Thymus (tissue), 11 donors: ENCODE measurements at regions not wholly inside any gene's neighbourhood (a gene's known extent, or its start where the extent isn't known, plus 50 kb on each side); places are given as distances from the start of the nearest gene placed in this dataset.

Experiments used
- DNase-seq, 9 donors: peaks; one replicate each; pipeline ENCODE4 v3.0.0-alpha.2; 2013; ENCODE audit warnings: low spot score in 9 of 9, low read depth in 6 of 9, missing footprints in 1 of 9
- H3K27ac ChIP-seq, 2 donors: one replicate each; pipeline ENCODE4 v1.5.1; 2013; ENCODE audit warnings: control low read depth in 1 of 2, low read depth in 1 of 2, low read length in 1 of 2, mild to moderate bottlenecking in 1 of 2, moderate library complexity in 1 of 2
- H3K27me3 ChIP-seq, 2 donors: one replicate each; pipeline ENCODE4 v1.5.1; 2013; ENCODE audit warnings: low read length in 1 of 2; ENCODE audit not compliant: control insufficient read depth in 2 of 2, insufficient read depth in 1 of 2
- H3K36me3 ChIP-seq, 2 donors: one replicate each; pipeline ENCODE4 v1.5.1; 2013; ENCODE audit warnings: low read length in 1 of 2, mild to moderate bottlenecking in 1 of 2, moderate library complexity in 1 of 2; ENCODE audit not compliant: control insufficient read depth in 2 of 2, insufficient read depth in 2 of 2
- H3K4me1 ChIP-seq, 2 donors: one replicate each; pipeline ENCODE4 v1.5.1; 2013; ENCODE audit warnings: low read length in 2 of 2; ENCODE audit not compliant: control insufficient read depth in 2 of 2, insufficient read depth in 2 of 2
- H3K4me3 ChIP-seq, 2 donors: one replicate each; pipeline ENCODE4 v1.5.1; 2013; ENCODE audit warnings: low read length in 2 of 2, control low read depth in 1 of 2, mild to moderate bottlenecking in 1 of 2
- H3K9me3 ChIP-seq, 2 donors: one replicate each; pipeline ENCODE4 v1.5.1; 2013; ENCODE audit warnings: low read length in 1 of 2, mild to moderate bottlenecking in 1 of 2; ENCODE audit not compliant: control insufficient read depth in 2 of 2, insufficient read depth in 1 of 2
- WGBS: extraction: QIAGEN DNeasy Blood & Tissue Kit; methylation state at CpG from one replicate; pipeline ENCODE4 v1.1.7; 2013; 5-methylcytosine and 5-hydroxymethylcytosine counted together
- donor health status: healthy.

GRCh38 chr2:64704161-64704560 is 50.4 kb upstream of the SERTAD2 start:
- Histone ChIP-seq H3K9me3 (no peaks in the 10 kb centered on the region), H3K4me1 (peaks cover 3 to 6% of the 10 kb centered on the region in 2 donors), H3K27me3 (no peaks in the 10 kb centered on the region), H3K27ac (no peak overlapping the region), H3K36me3 (no peaks in the 10 kb centered on the region), H3K4me3 (no peak overlapping the region)
- 94% methylated on average over 4 of the region's 4 CpGs for WGBS
- DNase-seq: no peak

DNA sequence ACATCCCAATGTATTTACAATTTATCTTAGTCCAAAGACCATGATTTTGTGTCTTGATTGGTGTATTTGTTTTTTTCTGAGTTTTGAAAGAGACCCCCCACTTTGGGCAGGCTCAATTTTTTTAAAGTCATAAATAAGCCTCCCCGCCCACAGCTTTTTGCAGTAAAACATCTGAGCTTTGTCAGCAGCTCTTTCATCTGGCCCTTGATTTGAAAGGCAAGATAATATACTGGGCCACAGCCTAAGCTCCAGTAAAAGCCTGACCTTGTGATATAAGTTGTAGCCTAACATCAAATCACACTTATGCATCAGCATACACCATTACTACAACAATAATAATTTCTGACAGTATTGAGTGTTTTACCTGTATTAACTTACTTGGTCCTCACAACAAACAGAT is 51.3 kb upstream of the SERTAD2 start:
- H3K9me3 ChIP-seq: no peaks in the 10 kb centered on the region
- H3K4me3 ChIP-seq: no peak overlapping the region
- no peak overlapping the region for H3K27ac ChIP-seq
- no peaks in the 10 kb centered on the region for H3K36me3 ChIP-seq
- peaks cover 3 to 8% of the 10 kb centered on the region in 2 donors for H3K4me1 ChIP-seq
- no peaks in the 10 kb centered on the region for H3K27me3 ChIP-seq
- WGBS: 98% methylated on average over 1 of the region's 1 CpG
- DNase-seq: no peak

DNA sequence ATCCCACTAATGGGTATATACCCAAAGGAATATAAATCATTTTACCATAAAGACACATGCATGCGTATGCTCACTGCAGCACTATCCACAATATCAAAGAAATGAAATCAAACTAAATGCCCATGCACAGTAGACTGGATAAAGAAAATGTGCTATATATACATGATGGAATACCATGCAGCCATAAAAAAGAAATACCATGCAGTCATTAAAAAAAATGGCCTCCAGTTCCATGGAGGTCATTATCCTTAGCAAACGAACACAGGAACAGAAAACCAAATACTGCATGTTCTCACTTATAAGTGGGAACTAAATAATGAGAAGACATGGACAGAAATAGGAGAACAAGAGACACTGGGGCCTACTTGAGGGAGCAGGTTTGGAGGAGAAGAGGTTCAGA is 53.6 kb upstream of the SERTAD2 start:
- no peak overlapping the region for H3K4me3 ChIP-seq
- H3K4me1 ChIP-seq: peaks cover 10 to 17% of the 10 kb centered on the region in 2 donors
- H3K27ac ChIP-seq: no peak overlapping the region
- H3K36me3 ChIP-seq: no peaks in the 10 kb centered on the region
- H3K9me3 ChIP-seq: no peaks in the 10 kb centered on the region
- WGBS: 99% methylated on average over 2 of the region's 2 CpGs
- no peaks in the 10 kb centered on the region for H3K27me3 ChIP-seq
- DNase-seq: no peak

DNA sequence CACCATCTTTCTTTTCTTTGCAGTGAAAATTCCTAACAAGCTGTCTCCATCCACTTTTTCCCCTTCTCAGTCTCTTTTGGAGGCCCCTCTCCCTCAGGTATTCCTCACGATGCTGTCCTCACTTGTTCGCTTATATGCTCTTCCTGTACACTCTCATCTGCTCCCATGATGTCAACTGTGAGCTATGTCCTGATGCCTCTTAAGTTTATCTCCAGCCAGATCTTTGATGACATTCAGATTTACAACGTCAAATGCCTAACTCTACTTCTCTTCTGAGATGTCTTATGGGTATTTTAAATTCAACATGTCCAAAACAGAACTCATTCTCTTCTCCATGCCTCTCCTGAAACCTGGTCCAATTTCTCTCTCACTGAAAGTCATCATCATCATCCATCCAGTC is 55.1 kb upstream of the SERTAD2 start:
- H3K4me1 ChIP-seq: peaks cover 10 to 17% of the 10 kb centered on the region in 2 donors
- no peaks in the 10 kb centered on the region for H3K36me3 ChIP-seq
- no peak for DNase-seq
- 67% methylated on average over 3 of the region's 3 CpGs for WGBS
- H3K27me3 ChIP-seq: no peaks in the 10 kb centered on the region
- no peak overlapping the region for H3K4me3 ChIP-seq
- H3K27ac ChIP-seq: no peak overlapping the region
- H3K9me3 ChIP-seq: no peaks in the 10 kb centered on the region

GRCh38 chr2:64711252-64711800 is 57.6 kb upstream of the SERTAD2 start:
- peaks cover 10 to 17% of the 10 kb centered on the region in 2 donors for H3K4me1 ChIP-seq
- no peak overlapping the region for H3K27ac ChIP-seq
- H3K36me3 ChIP-seq: no peaks in the 10 kb centered on the region
- no peaks in the 10 kb centered on the region for H3K27me3 ChIP-seq
- 20% methylated on average over 7 of the region's 7 CpGs for WGBS
- DNase-seq: peak in 2 of 9 donors; percentile 42 to 55
- H3K4me3 ChIP-seq: no peak overlapping the region
- no peaks in the 10 kb centered on the region for H3K9me3 ChIP-seq

DNA sequence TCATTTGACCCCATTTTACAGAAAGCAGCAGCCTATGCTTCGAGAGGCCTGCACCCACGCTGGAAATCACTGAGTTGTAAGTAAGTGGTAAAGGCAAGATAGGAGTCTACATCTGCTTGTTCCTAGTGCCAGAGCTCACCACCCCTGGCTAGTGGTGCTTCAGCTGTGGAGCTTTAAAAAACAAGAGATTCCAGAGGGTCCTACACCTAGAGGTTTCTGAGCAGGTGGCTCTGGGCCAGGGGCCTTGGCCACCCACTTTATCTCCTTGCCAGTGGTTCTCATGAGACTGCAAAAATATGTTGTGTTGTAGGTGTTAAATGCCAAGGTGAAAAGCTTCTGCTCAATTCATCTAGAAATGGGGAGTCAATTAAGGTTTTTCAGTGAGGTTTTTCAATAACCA is 60.0 kb upstream of the SERTAD2 start:
- no peak overlapping the region for H3K4me3 ChIP-seq
- H3K36me3 ChIP-seq: no peaks in the 10 kb centered on the region
- no peaks in the 10 kb centered on the region for H3K27me3 ChIP-seq
- peaks cover 12 to 16% of the 10 kb centered on the region in 2 donors for H3K4me1 ChIP-seq
- no peak overlapping the region for H3K27ac ChIP-seq
- DNase-seq: no peak
- H3K9me3 ChIP-seq: no peaks in the 10 kb centered on the region
- 98% methylated on average over 2 of the region's 2 CpGs for WGBS

GRCh38 chr2:64716569-64716968 is 62.9 kb upstream of the SERTAD2 start:
- DNase-seq: no peak
- Histone ChIP-seq H3K4me3 (no peak overlapping the region), H3K36me3 (no peaks in the 10 kb centered on the region), H3K4me1 (peaks cover 3 to 9% of the 10 kb centered on the region in 2 donors), H3K27me3 (no peaks in the 10 kb centered on the region), H3K27ac (no peak overlapping the region), H3K9me3 (no peaks in the 10 kb centered on the region)
- WGBS: 98% methylated on average over 7 of the region's 7 CpGs

DNA sequence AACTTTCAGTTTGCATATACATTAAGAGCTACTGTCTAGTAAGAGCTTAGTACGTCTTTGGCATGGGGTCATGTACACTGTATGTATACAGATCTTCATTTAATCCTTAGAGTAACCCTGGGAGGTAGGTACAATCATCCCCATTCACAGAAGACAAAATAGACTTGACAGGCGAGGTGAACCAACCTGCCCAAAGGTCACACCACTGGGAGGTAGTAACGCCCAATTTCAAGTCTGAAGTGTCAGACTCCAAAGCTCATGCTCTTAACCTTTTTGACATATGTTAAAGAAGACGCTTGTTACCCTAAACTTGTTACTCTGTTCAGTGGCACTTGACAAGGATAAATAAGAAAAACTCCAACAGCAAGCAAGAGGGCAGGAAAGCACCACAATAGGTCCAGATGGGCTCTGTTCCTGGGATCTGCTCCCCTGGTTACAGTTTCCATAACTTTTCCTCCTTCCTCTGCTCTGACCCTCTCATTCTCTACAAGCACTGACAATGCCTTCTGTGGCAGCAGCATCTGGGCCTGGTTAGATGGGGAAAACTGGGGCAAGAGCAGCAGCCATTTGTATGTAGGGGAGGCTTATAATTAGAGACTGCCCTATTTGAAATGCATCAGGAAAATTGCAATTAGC is 64.7 kb upstream of the SERTAD2 start:
- Histone ChIP-seq H3K27me3 (no peaks in the 10 kb centered on the region), H3K27ac (no peak overlapping the region), H3K4me1 (peaks cover 3 to 14% of the 10 kb centered on the region in 2 donors), H3K36me3 (no peaks in the 10 kb centered on the region), H3K4me3 (no peak overlapping the region), H3K9me3 (no peaks in the 10 kb centered on the region)
- no peak for DNase-seq
- WGBS: 92% methylated on average over 4 of the region's 4 CpGs

- H3K9me3 ChIP-seq: no peaks in the 10 kb centered on the region
- DNase-seq: no peak
- peaks cover 3 to 14% of the 10 kb centered on the region in 2 donors for H3K4me1 ChIP-seq
- no peaks in the 10 kb centered on the region for H3K36me3 ChIP-seq
- H3K27me3 ChIP-seq: no peaks in the 10 kb centered on the region
- H3K27ac ChIP-seq: peak overlapping the region in 1 of 2 donors; percentile 52
- H3K4me3 ChIP-seq: no peak overlapping the region
- WGBS: 60% methylated on average over 5 of the region's 5 CpGs
Measured at GRCh38 chr2:64720535-64721319, 67.0 kb upstream of the SERTAD2 start.
